ENCODE measurements at regions not wholly inside any gene's neighbourhood (a gene's known extent, or its start where the extent isn't known, plus 50 kb on each side); places are given as distances from the start of the nearest gene placed in this dataset.

DNA sequence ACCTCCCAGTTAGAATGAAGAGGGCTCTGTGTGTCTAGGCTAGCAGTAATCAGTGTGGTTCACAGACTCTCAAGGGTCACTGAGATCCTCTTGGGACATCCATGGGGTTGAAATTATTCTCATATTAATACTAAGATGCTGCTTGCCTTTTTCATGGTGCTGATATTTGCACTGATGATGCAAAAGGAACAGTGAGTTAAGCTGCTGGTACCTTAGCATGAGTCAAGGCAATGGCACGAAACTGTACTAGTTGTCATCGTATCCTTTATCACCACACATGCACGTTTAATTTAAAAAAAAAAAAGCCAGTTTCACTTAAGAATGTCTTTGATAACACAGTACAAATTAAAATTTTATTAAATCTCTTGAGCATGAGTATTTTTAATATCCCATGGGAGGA is 151.9 kb upstream of the TANK start:
- no peak for DNase-seq
- no peak overlapping the region for H3K27ac ChIP-seq
- TF ChIP-seq, protein P1, sequence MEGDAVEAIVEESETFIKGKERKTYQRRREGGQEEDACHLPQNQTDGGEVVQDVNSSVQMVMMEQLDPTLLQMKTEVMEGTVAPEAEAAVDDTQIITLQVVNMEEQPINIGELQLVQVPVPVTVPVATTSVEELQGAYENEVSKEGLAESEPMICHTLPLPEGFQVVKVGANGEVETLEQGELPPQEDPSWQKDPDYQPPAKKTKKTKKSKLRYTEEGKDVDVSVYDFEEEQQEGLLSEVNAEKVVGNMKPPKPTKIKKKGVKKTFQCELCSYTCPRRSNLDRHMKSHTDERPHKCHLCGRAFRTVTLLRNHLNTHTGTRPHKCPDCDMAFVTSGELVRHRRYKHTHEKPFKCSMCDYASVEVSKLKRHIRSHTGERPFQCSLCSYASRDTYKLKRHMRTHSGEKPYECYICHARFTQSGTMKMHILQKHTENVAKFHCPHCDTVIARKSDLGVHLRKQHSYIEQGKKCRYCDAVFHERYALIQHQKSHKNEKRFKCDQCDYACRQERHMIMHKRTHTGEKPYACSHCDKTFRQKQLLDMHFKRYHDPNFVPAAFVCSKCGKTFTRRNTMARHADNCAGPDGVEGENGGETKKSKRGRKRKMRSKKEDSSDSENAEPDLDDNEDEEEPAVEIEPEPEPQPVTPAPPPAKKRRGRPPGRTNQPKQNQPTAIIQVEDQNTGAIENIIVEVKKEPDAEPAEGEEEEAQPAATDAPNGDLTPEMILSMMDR (IDR thresholded peaks at IDR 0.05; ENCODE audit: low read depth, low read length, missing control alignments): no peak
- H3K4me3 ChIP-seq (ENCODE audit: low read depth, low read length): no peak overlapping the region
- no peaks in the 10 kb centered on the region for H3K27me3 ChIP-seq (replicated peaks)
- in situ Hi-C loops (cut with HindIII; ENCODE audit: low pct_ligation_motif_present, low sequenced_read_pairs): no loop called here
- H3K36me3 ChIP-seq (replicated peaks): no peaks in the 10 kb centered on the region

- in situ Hi-C loops (cut with HindIII; ENCODE audit: low pct_ligation_motif_present, low sequenced_read_pairs): no loop called here
- Histone ChIP-seq H3K27me3 (replicated peaks) (no peaks in the 10 kb centered on the region), H3K36me3 (replicated peaks) (no peaks in the 10 kb centered on the region), H3K27ac (no peak overlapping the region), H3K4me3 (ENCODE audit: low read depth, low read length) (no peak overlapping the region)
- TF ChIP-seq, protein P1 (IDR thresholded peaks at IDR 0.05; ENCODE audit: low read depth, low read length, missing control alignments): no peak
- no peak for DNase-seq
Observed at GRCh38 chr2:161010503-161011015, 149.7 kb upstream of the TANK start.

- DNase-seq: no peak
- in situ Hi-C loops (cut with HindIII; ENCODE audit: low pct_ligation_motif_present, low sequenced_read_pairs): no loop called here
- Histone ChIP-seq H3K36me3 (replicated peaks) (no peaks in the 10 kb centered on the region), H3K4me3 (ENCODE audit: low read depth, low read length) (no peak overlapping the region), H3K27me3 (replicated peaks) (no peaks in the 10 kb centered on the region), H3K27ac (no peak overlapping the region)
- TF ChIP-seq, protein P1 (IDR thresholded peaks at IDR 0.05; ENCODE audit: low read depth, low read length, missing control alignments): no peak
Observed at GRCh38 chr2:161017780-161018470, 142.3 kb upstream of the TANK start.

DNA sequence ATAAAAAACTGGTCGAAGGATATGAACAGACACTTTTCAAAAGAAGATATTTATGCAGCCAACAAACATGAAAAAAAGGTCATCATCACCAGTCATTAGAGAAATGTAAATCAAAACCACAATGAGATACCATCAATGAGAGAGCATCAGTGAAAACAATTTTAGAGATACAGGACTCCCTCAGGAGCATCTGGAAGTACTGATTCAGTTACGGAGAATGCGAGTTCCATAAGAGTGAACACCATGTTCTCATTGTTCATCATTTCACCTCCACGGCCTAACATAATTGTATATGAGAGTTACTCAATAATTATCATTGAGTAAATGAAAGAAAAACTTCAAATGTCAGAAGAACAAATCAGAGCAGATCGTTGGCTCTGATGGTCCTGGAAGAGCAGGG is 140.9 kb upstream of the TANK start:
- no peak for DNase-seq
- in situ Hi-C loops (cut with HindIII; ENCODE audit: low pct_ligation_motif_present, low sequenced_read_pairs): no loop called here
- TF ChIP-seq, protein P1 (IDR thresholded peaks at IDR 0.05; ENCODE audit: low read depth, low read length, missing control alignments): no peak
- H3K36me3 ChIP-seq (replicated peaks): no peaks in the 10 kb centered on the region
- no peak overlapping the region for H3K4me3 ChIP-seq (ENCODE audit: low read depth, low read length)
- H3K27me3 ChIP-seq (replicated peaks): no peaks in the 10 kb centered on the region
- H3K27ac ChIP-seq: no peak overlapping the region

DNA sequence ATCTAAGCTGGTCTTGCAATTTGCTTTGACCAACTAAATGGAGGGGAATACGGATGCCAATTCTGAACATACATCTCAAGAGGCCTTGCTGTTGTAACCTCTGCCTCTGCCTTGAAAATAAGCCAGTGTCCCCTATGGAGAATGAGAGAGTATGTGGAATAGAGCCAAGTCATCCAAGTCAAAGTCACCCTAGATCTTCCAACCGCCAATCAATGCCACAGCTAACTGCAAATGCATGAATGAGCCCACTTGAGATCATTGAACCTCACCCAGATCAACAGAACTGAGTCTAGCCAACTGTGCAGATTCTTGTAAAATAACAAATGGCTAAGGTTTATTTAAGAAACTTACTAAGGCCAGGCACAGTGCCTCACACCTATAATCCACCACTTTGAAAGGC is 139.8 kb upstream of the TANK start:
- Histone ChIP-seq H3K4me3 (ENCODE audit: low read depth, low read length) (no peak overlapping the region), H3K36me3 (replicated peaks) (no peaks in the 10 kb centered on the region), H3K27ac (no peak overlapping the region), H3K27me3 (replicated peaks) (no peaks in the 10 kb centered on the region)
- TF ChIP-seq, protein P1 (IDR thresholded peaks at IDR 0.05; ENCODE audit: low read depth, low read length, missing control alignments): no peak
- no peak for DNase-seq
- in situ Hi-C loops (cut with HindIII; ENCODE audit: low pct_ligation_motif_present, low sequenced_read_pairs): no loop called here

DNA sequence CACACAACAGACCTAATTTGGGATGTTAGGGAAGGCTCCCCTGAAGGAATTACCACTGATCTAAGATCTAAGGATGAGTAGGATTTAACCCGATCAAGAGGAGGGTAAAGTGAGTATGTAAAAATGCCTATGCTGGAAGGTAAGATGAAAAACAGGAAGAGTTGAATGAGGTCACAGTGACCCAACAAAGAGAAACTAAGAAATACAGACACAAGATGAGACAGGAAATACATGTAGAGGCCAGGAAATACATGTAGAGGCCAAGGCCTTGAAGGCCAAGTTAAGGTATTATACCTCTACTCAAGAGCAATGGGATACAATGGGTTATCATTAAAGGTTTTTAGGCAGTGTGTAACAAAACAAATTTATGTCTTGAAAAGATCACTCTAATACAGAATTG is 131.6 kb upstream of the TANK start:
- in situ Hi-C loops (cut with HindIII; ENCODE audit: low pct_ligation_motif_present, low sequenced_read_pairs): no loop called here
- no peaks in the 10 kb centered on the region for H3K27me3 ChIP-seq (replicated peaks)
- TF ChIP-seq, protein P1 (IDR thresholded peaks at IDR 0.05; ENCODE audit: low read depth, low read length, missing control alignments): no peak
- DNase-seq: no peak
- no peak overlapping the region for H3K27ac ChIP-seq
- no peaks in the 10 kb centered on the region for H3K36me3 ChIP-seq (replicated peaks)
- no peak overlapping the region for H3K4me3 ChIP-seq (ENCODE audit: low read depth, low read length)
